NCI-H748 (cell line): ENCODE measurements at regions not wholly inside any gene's neighbourhood (a gene's known extent, or its start where the extent isn't known, plus 50 kb on each side); places are given as distances from the start of the nearest gene placed in this dataset.
"Not testable (repeated sequence)": the region's sequence is repeated elsewhere in the genome, so short reads cannot be mapped to it uniquely, and the experiment has no call there.

Source experiments
- DNase-seq: peaks from one replicate; lab custom pipeline; 2025; ENCODE audit not compliant: unreplicated experiment; lab: John Stamatoyannopoulos, UW

DNA sequence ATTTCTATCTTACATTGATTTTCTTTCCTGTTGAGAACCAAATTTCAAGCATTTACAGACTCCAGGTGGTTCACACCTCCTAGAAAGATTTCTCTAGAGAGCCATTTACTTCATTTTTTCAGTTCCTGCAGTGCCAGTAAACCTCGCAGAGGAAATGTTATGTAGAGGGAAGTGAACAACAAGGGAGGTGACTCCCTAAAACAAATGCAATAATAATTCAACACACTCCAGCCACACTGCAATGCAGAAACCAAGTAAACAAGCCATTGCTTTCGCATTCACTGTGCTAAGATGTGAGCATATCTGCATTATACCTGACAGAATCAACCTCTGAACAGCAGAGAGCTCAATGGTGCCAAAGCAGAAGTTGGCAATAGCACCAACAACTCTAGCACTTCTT, 215.1 kb downstream of the RBM26 start:
- DNase-seq = no peak

GRCh38 chr13:79187917-79188690, 218.0 kb downstream of the RBM26 start:
- peak; percentile 66 for DNase-seq

DNA sequence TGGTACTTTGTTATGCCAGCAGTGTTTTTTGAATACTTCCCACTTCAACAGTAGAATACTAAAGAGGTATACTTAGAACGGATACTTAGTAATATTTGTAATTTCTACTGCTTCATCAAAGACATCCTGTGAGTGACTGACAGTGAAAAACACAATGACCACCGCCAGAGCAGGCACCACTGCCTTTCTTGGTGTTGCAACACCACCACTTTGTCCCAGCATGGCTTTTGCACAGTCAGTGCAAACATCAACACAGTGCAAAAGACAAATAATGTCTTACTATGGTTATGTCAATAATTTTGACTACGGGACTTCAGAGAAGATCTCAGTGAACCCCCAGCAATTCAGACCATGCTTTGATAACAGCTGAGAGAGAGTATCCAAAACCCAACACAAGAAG, 220.5 kb downstream of the RBM26 start:
- peak; percentile 22 for DNase-seq

GRCh38 chr13:79183231-79183630, 222.8 kb downstream of the RBM26 start:
- DNase-seq = no peak

DNA sequence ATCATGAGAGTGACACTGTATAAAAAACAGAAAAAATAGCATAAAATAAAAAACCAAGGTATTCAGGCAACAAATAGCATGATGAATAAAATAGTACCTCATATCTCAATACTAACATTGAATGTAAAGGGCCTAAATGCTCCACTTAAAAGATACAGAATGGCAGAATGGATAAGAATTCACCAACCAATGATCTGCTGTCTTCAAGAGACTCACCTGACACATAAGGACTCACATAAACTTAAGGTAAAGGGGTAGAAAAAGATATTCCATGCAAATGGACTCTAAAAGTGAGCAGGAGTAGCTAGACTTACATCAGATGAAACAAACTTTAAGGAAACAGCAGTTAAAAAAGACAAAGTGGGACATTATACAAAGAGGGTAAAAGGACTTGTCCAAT, 232.4 kb downstream of the RBM26 start:
- not testable (repeated sequence) for DNase-seq

- not testable (repeated sequence) for DNase-seq
Measured at GRCh38 chr13:79172924-79173323, 233.1 kb downstream of the RBM26 start.

DNA sequence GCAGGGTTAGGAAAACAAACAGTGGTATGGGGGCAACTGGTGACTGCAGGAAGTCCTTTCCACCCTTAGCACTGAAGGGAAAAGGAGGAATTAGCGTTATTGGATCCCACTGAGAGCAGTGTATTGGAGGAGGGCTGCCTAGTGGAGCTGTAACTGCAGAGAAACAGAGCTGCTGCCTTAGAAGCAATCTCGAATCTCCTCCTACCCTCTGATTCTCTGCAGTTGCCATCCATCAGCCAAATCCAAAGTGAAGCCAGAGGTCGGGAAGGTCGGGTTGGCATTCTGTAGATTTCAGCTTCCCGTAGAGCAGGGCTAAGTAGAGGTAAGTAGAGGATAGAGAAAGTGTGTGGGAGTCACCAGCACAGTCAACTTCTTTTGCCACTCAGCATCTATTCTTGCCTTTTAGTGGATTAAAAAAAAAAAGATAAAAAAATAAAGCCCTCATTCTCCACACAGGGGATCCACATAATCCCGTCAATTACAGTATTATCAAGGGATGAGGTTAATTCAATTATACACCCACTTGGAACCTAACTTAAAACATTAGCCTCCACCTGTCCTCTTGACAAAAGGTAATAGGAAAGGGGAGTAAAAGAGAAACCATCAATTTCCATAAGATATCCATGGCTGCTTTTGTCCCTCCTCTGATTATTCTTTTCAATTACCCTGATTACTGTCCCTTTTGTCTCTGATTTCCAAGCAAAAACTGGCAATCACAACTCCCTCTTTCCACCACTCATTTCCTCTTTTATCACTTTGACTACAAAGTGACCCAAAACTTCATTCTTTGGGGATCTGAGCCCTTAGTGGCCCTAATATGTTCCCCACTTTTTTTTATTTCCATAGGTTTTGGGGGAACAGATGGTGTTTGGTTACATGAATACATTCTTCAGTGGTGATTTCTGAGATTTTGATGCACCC, 234.7 kb downstream of the RBM26 start:
- DNase-seq = peak; percentile 87

DNA sequence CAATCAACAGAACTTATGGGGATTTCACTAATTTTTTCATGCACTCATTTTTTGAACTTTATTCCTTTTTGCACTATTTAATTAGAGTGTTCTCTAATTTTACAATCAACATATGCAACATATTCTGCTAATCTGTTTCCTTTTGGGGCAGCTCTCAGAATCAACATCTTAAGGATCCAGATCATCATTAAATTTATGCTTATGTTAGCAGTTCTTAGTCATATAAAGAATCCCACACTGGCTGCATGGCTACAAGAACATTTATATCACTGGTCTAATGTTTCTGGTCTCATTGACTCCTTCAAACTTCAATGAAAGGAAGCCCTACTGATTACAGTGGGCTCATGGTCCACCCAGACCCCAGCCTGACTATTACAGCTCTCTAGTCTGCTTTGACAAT, 245.2 kb downstream of the RBM26 start:
- no peak for DNase-seq

DNA sequence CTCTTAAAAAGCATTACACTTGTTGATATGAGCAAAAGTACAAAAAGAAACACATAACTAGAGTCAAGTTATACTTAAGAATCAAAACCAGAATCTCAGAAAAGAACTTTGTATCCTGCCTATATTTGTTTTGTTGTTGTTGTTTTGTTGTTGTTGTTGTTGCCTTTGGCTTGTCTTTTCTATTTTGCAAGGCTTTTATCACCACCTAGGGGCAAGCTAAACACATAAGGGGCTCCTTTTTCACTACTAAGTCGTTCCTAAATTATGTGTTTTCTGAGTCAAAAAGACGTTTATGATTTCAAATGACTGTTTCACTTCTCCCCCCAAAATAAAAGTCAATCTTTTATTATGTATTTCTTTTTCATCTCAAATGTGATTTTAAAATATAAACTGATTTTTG, 250.2 kb downstream of the RBM26 start:
- DNase-seq = no peak

GRCh38 chr13:79149210-79149609, 256.8 kb downstream of the RBM26 start:
- no peak for DNase-seq

- DNase-seq = peak; percentile 73
Measured at GRCh38 chr13:79141082-79141481, 265.0 kb downstream of the RBM26 start.

- DNase-seq = no peak
Measured at GRCh38 chr13:79128158-79128557, 277.9 kb downstream of the RBM26 start.

- DNase-seq = no peak
Measured at GRCh38 chr13:79126706-79127105, 279.3 kb downstream of the RBM26 start.

DNA sequence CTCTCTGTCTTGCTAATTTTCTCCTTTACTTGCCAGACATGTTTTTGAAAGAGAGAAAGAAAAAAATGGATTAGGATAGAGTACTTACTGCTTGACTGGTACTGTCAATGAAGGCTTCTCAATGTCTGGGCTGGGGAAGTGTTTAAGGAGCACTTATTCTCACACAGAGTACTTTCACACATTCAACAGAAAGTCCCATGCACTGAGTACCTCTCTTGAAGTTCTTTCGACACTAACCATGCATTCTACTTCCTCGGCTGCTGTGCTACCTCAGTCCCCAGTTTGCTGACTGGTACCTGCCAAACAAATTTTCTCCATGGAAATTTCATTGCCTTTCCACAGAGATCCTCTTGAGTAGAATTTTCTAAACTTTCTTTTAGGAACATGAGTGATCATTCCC, 281.9 kb downstream of the RBM26 start:
- DNase-seq = no peak

GRCh38 chr13:79121286-79121685, 284.8 kb downstream of the RBM26 start:
- peak; percentile 51 for DNase-seq

DNA sequence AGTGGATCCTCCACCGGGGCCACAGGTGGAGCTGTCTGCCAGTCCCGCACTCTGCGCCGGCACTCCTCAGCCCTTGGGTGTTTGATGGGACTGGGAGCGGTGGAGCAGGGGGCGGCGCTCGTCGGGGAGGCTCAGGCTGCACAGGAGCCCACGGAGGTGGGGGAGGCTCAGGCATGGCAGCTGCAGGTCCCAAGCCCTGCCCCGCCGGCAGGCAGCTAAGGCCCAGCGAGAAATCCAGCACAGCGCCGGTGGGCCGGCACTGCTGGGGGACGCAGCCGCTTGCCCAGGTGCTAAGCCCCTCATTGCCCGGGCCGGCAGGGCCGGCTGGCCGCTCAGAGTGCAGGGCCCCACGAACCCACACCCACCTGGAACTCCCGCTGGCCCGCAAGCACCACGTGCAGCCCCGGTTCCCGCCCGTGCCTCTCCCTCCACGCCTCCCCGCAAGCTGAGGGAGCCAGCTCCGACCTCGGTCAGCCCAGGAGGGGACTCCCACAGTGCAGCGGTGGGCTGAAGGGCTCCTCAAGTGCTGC, 286.4 kb downstream of the RBM26 start:
- DNase-seq = no peak

GRCh38 chr13:79112016-79112415, 294.0 kb downstream of the RBM26 start:
- DNase-seq = peak; percentile 11

DNA sequence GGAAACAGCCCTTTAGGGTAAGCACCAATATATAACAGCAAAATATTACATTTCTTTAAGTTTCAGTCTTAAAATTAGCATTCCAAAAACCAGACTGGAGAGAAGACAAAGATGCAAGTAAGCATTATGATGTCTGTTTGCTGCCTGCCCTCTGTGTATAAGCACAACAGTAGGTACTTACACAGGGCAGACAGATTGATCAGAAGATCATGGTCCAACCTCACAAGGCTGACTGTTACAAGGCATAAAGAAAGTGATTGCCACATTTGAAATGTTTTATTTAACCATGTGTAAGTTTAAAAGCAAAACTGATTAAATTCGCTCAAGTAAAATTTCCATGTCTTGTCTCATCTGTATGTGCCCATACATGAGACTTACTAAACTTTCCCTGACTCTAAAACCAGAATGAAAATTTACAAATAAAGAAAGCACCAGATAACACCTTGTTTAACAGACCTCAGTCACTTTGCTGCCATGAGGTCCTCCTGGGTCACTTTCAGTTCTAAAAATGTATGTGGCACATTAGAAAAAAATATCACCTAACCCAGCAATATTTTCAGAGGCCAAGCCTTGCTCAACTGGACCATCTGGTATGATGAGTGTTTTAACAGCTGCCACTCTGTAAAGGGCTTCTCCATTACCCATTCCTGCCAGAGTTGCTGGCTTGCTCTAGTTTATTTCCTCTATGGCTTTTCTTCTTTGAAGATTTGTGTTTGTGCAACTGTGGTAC, 297.0 kb downstream of the RBM26 start:
- DNase-seq = peak; percentile 95

GRCh38 chr13:79098596-79098995, 307.5 kb downstream of the RBM26 start:
- no peak for DNase-seq

- no peak for DNase-seq
Measured at GRCh38 chr13:79097201-79097600, 308.9 kb downstream of the RBM26 start.

DNA sequence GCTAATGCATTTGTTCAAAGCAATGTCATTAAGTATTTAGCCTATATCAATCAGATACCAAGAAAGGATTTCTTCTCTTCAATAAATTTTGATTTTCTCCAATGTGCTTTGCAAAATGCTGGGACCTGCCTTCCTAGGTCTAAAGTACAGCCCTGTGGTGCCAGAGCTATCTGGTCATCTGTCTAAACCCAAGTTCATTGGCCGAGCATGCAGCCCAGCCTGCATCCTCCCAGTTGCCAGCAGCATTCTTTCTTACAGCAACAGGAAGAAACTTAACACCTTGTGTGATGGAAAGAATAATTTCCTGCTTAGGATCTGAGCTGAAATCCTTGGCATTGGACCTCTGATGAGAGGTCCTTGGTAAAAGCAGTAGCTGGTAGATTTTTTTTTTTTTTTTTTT, 310.0 kb downstream of the RBM26 start:
- no peak for DNase-seq
